Naive thymus-derived CD4-positive, alpha-beta T cell (primary cell): ENCODE measurements at regions not wholly inside any gene's neighbourhood (a gene's known extent, or its start where the extent isn't known, plus 50 kb on each side); places are given as distances from the start of the nearest gene placed in this dataset.

Experiments used
- ATAC-seq: fragments of 150-1000 bp; cut with Tn5 transposase; 2 replicates; pipeline ENCODE4 v1.10.0; 2021; ENCODE audit warnings: mild to moderate bottlenecking, moderate library complexity
- CTCF ChIA-PET: fragments of 350-600 bp; sonication (Branson Sonifier 250); formaldehyde crosslinking; loops from one replicate; lab custom pipeline; 2021; ENCODE audit warnings: antibody characterized with exemption; lab: Charles Lee
- POLR2A ChIA-PET: fragments of 350-600 bp; sonication (Branson Sonifier 250); formaldehyde crosslinking; loops from one replicate; lab custom pipeline; 2021; ENCODE audit warnings: antibody characterized with exemption, inconsistent platforms; lab: Charles Lee
- DNase-seq, 9 donors: peaks; one replicate each; pipeline versions ENCODE4 v3.0.0 to v3.0.0-alpha.2; 2020 to 2022; ENCODE audit warnings: mixed read lengths in 1 of 9
- H3K27ac ChIP-seq: one replicate; pipeline ENCODE4 v1.7.0; 2013; ENCODE audit warnings: mild to moderate bottlenecking, low read depth, low read length, moderate library complexity
- H3K27me3 ChIP-seq, 2 donors: one replicate each; pipeline ENCODE4 v1.7.0; 2013; ENCODE audit warnings: low read length in 2 of 2, mild to moderate bottlenecking in 2 of 2, moderate library complexity in 2 of 2; ENCODE audit not compliant: control insufficient read depth in 2 of 2, insufficient read depth in 2 of 2
- H3K36me3 ChIP-seq, 3 experiments: 1 replicate in 2 of 3; 2 replicates in 1 of 3; pipeline ENCODE4 v1.7.0; 2013; ENCODE audit warnings: low read length in 3 of 3, mild to moderate bottlenecking in 3 of 3, moderate library complexity in 1 of 3; ENCODE audit not compliant: insufficient read depth in 3 of 3, control insufficient read depth in 2 of 3
- H3K4me1 ChIP-seq, 2 donors: one replicate each; pipeline ENCODE4 v1.7.0; 2013; ENCODE audit warnings: low read length in 2 of 2, mild to moderate bottlenecking in 2 of 2, moderate library complexity in 1 of 2; ENCODE audit not compliant: control insufficient read depth in 2 of 2, insufficient read depth in 2 of 2
- H3K4me3 ChIP-seq: 2 replicates; pipeline ENCODE4 v1.7.0; 2013; ENCODE audit warnings: mild to moderate bottlenecking, low read length
- H3K9me3 ChIP-seq, 3 experiments: 1 replicate in 2 of 3; 2 replicates in 1 of 3; pipeline ENCODE4 v1.7.0; 2013; ENCODE audit warnings: low read length in 3 of 3; ENCODE audit not compliant: control insufficient read depth in 2 of 3
- H3K27ac Mint-ChIP-seq, 9 donors: one replicate each; pipeline ENCODE4 v1.8.0; 2020 to 2022; ENCODE audit warnings: mixed read lengths in 9 of 9, mild to moderate bottlenecking in 8 of 9, moderate library complexity in 5 of 9, inconsistent platforms in 2 of 9
- H3K27me3 Mint-ChIP-seq, 5 donors: one replicate each; pipeline ENCODE4 v1.8.0; 2021 to 2022; ENCODE audit warnings: mixed read lengths in 5 of 5, mild to moderate bottlenecking in 1 of 5
- H3K36me3 Mint-ChIP-seq, 5 donors: one replicate each; pipeline ENCODE4 v1.8.0; 2020 to 2022; ENCODE audit warnings: mixed read lengths in 5 of 5, mild to moderate bottlenecking in 3 of 5, inconsistent platforms in 1 of 5
- H3K4me1 Mint-ChIP-seq, 7 donors: one replicate each; pipeline ENCODE4 v1.8.0; 2020 to 2022; ENCODE audit warnings: mixed read lengths in 7 of 7, mild to moderate bottlenecking in 3 of 7, inconsistent platforms in 1 of 7
- H3K4me3 Mint-ChIP-seq, 10 donors: one replicate each; pipeline ENCODE4 v1.8.0; 2020 to 2022; ENCODE audit warnings: mild to moderate bottlenecking in 10 of 10, mixed read lengths in 10 of 10, moderate library complexity in 6 of 10, inconsistent platforms in 2 of 10
- H3K9me3 Mint-ChIP-seq, 11 donors: one replicate each; pipeline ENCODE4 v1.8.0; 2020 to 2022; ENCODE audit warnings: mixed read lengths in 11 of 11, mild to moderate bottlenecking in 4 of 11, inconsistent platforms in 1 of 11, moderate library complexity in 1 of 11
- intact Hi-C, 2 donors: fragments of 100-400 bp; cut with micrococcal nuclease; formaldehyde crosslinking; loops; one replicate each; pipeline ENCODE4 v1.15.1; 2023

GRCh38 chr12:24605466-24605865 lies 343.4 kb downstream of the BCAT1 start:
- H3K4me3 Mint-ChIP-seq, result no peak overlapping the region
- H3K27me3 Mint-ChIP-seq, result no peaks in the 10 kb centered on the region
- peaks cover 0 to 9% (median 3%) of the 10 kb centered on the region in 11 donors for H3K9me3 Mint-ChIP-seq
- no peaks in the 10 kb centered on the region for H3K36me3 Mint-ChIP-seq
- Histone ChIP-seq H3K27me3 (no peaks in the 10 kb centered on the region), H3K4me1 (no peaks in the 10 kb centered on the region), H3K4me3 (no peak overlapping the region), H3K36me3 (no peaks in the 10 kb centered on the region), H3K9me3 (no peaks in the 10 kb centered on the region), H3K27ac (no peak overlapping the region)
- intact Hi-C loops, result no loop called here
- H3K27ac Mint-ChIP-seq, result no peak overlapping the region
- no peak for ATAC-seq
- CTCF ChIA-PET, result no interaction called here
- no peak for DNase-seq
- POLR2A ChIA-PET, result no interaction called here
- peaks cover 0 to 3% (median 0%) of the 10 kb centered on the region in 7 donors for H3K4me1 Mint-ChIP-seq

GRCh38 chr12:24603371-24603770 lies 345.5 kb downstream of the BCAT1 start:
- ChIA-PET CTCF (no interaction called here), POLR2A (interaction anchor here (0.6 kb wide), 1 partner anchor 156 kb away, joined by 3 read pairs; no protein-coding TSS in a partner anchor)
- Mint-ChIP-seq H3K4me3 (no peak overlapping the region), H3K36me3 (no peaks in the 10 kb centered on the region), H3K27ac (no peak overlapping the region), H3K9me3 (peaks cover 0 to 7% (median 1%) of the 10 kb centered on the region in 11 donors), H3K4me1 (peaks cover 0 to 3% (median 0%) of the 10 kb centered on the region in 7 donors), H3K27me3 (no peaks in the 10 kb centered on the region)
- no peak overlapping the region for H3K27ac ChIP-seq
- ATAC-seq (no peak), DNase-seq (no peak)
- intact Hi-C loops, result no loop called here
- H3K4me3 ChIP-seq, result no peak overlapping the region
- H3K9me3 ChIP-seq, result no peaks in the 10 kb centered on the region
- H3K36me3 ChIP-seq, result no peaks in the 10 kb centered on the region
- H3K27me3 ChIP-seq, result no peaks in the 10 kb centered on the region
- H3K4me1 ChIP-seq, result no peaks in the 10 kb centered on the region

GRCh38 chr12:24600996-24601395 lies 347.9 kb downstream of the BCAT1 start:
- intact Hi-C loops, result no loop called here
- no peaks in the 10 kb centered on the region for H3K9me3 ChIP-seq
- CTCF ChIA-PET, result no interaction called here
- H3K4me1 ChIP-seq, result no peaks in the 10 kb centered on the region
- Mint-ChIP-seq H3K27ac (no peak overlapping the region), H3K27me3 (peaks cover 0 to 5% (median 0%) of the 10 kb centered on the region in 5 donors), H3K36me3 (no peaks in the 10 kb centered on the region), H3K4me1 (peaks cover 0 to 3% (median 0%) of the 10 kb centered on the region in 7 donors), H3K4me3 (no peak overlapping the region), H3K9me3 (peaks cover 0 to 7% (median 1%) of the 10 kb centered on the region in 11 donors)
- ATAC-seq, result no peak
- H3K36me3 ChIP-seq, result no peaks in the 10 kb centered on the region
- no peak overlapping the region for H3K4me3 ChIP-seq
- no peaks in the 10 kb centered on the region for H3K27me3 ChIP-seq
- H3K27ac ChIP-seq, result no peak overlapping the region
- POLR2A ChIA-PET, result no interaction called here
- DNase-seq, result no peak

- Mint-ChIP-seq H3K4me1 (peaks cover 0 to 3% (median 0%) of the 10 kb centered on the region in 7 donors), H3K9me3 (peaks cover 0 to 5% (median under 1%) of the 10 kb centered on the region in 11 donors), H3K4me3 (no peak overlapping the region), H3K36me3 (no peaks in the 10 kb centered on the region), H3K27ac (no peak overlapping the region), H3K27me3 (peaks cover 0 to 5% (median 0%) of the 10 kb centered on the region in 5 donors)
- ChIA-PET POLR2A (no interaction called here), CTCF (no interaction called here)
- ATAC-seq, result no peak
- DNase-seq, result no peak
- H3K27ac ChIP-seq, result no peak overlapping the region
- H3K4me1 ChIP-seq, result no peaks in the 10 kb centered on the region
- no peaks in the 10 kb centered on the region for H3K36me3 ChIP-seq
- no peak overlapping the region for H3K4me3 ChIP-seq
- H3K27me3 ChIP-seq, result no peaks in the 10 kb centered on the region
- intact Hi-C loops, result no loop called here
- no peaks in the 10 kb centered on the region for H3K9me3 ChIP-seq
These were observed 348.4 kb downstream of the BCAT1 start for GRCh38 chr12:24600551-24600950.

- ChIA-PET POLR2A (no interaction called here), CTCF (no interaction called here)
- no peak overlapping the region for H3K27ac ChIP-seq
- H3K27me3 Mint-ChIP-seq, result peaks cover 0 to 5% (median 0%) of the 10 kb centered on the region in 5 donors
- H3K4me1 ChIP-seq, result no peaks in the 10 kb centered on the region
- H3K4me3 Mint-ChIP-seq, result no peak overlapping the region
- intact Hi-C loops, result no loop called here
- H3K27me3 ChIP-seq, result no peaks in the 10 kb centered on the region
- no peak overlapping the region for H3K4me3 ChIP-seq
- ATAC-seq (no peak), DNase-seq (no peak)
- no peaks in the 10 kb centered on the region for H3K36me3 Mint-ChIP-seq
- peaks cover 0 to 3% (median 0%) of the 10 kb centered on the region in 7 donors for H3K4me1 Mint-ChIP-seq
- no peaks in the 10 kb centered on the region for H3K36me3 ChIP-seq
- H3K27ac Mint-ChIP-seq, result no peak overlapping the region
- no peaks in the 10 kb centered on the region for H3K9me3 ChIP-seq
- H3K9me3 Mint-ChIP-seq, result peaks cover 0 to 3% (median 0%) of the 10 kb centered on the region in 11 donors
These were observed 349.2 kb downstream of the BCAT1 start for GRCh38 chr12:24599736-24600135.

- no peak overlapping the region for H3K4me3 Mint-ChIP-seq
These were observed 351.3 kb downstream of the BCAT1 start for GRCh38 chr12:24597580-24597979.

GRCh38 chr12:24596768-24597388 lies 352.0 kb downstream of the BCAT1 start:
- Mint-ChIP-seq H3K27me3 (peaks cover 0 to 5% (median 4%) of the 10 kb centered on the region in 5 donors), H3K27ac (no peak overlapping the region), H3K4me1 (peaks cover 0 to 3% (median 0%) of the 10 kb centered on the region in 7 donors), H3K36me3 (no peaks in the 10 kb centered on the region), H3K9me3 (peaks cover 0 to 7% (median 0%) of the 10 kb centered on the region in 11 donors), H3K4me3 (no peak overlapping the region)
- DNase-seq (no peak), ATAC-seq (no peak)
- POLR2A ChIA-PET, result no interaction called here
- intact Hi-C loops, result no loop called here
- no peaks in the 10 kb centered on the region for H3K27me3 ChIP-seq
- H3K27ac ChIP-seq, result no peak overlapping the region
- H3K36me3 ChIP-seq, result no peaks in the 10 kb centered on the region
- CTCF ChIA-PET, result no interaction called here
- H3K9me3 ChIP-seq, result no peaks in the 10 kb centered on the region
- H3K4me3 ChIP-seq, result no peak overlapping the region
- H3K4me1 ChIP-seq, result no peaks in the 10 kb centered on the region

More at GRCh38 chr12:24597580-24597979, 351.3 kb downstream of the BCAT1 start:
- peaks cover 0 to 3% (median 0%) of the 10 kb centered on the region in 7 donors for H3K4me1 Mint-ChIP-seq
- ChIA-PET CTCF (no interaction called here), POLR2A (no interaction called here)
- no peak overlapping the region for H3K27ac ChIP-seq
- H3K36me3 ChIP-seq, result no peaks in the 10 kb centered on the region
- H3K9me3 Mint-ChIP-seq, result peaks cover 0 to 7% (median 0%) of the 10 kb centered on the region in 11 donors
- no peaks in the 10 kb centered on the region for H3K27me3 ChIP-seq
- H3K36me3 Mint-ChIP-seq, result no peaks in the 10 kb centered on the region
- peaks cover 0 to 5% (median 4%) of the 10 kb centered on the region in 5 donors for H3K27me3 Mint-ChIP-seq
- H3K27ac Mint-ChIP-seq, result no peak overlapping the region
- H3K4me3 ChIP-seq, result no peak overlapping the region
- intact Hi-C loops, result no loop called here
- no peak for ATAC-seq
- DNase-seq, result no peak
- no peaks in the 10 kb centered on the region for H3K4me1 ChIP-seq
- no peaks in the 10 kb centered on the region for H3K9me3 ChIP-seq
